NOMO-1 (cell line): ENCODE measurements at regions not wholly inside any gene's neighbourhood (a gene's known extent, or its start where the extent isn't known, plus 50 kb on each side); places are given as distances from the start of the nearest gene placed in this dataset.

Experiments used
- DNase-seq, 2 experiments: peaks; one replicate each; lab custom pipeline; 2025; ENCODE audit not compliant: unreplicated experiment in 2 of 2; lab: John Stamatoyannopoulos, UW

DNA sequence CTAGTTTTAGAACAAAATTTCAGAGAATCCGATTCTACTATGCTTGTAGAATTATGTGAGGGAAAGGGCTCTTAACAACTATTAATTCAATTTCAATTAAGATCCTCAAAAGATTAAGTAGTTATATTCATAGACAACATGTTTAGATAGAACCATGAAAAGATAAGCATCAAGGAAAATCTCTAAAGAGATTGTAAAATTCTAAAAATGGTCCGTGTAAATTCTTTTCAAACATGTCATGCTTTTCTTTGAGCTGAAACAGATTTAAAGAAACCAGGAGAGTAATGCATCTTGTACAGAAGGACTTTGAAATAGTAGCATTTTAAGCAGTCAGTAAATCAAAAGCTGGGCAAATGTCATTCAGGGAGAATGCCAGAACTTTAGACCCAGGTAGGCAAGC, 1080.6 kb upstream of the B3GALT2 start:
- no peak for DNase-seq

DNA sequence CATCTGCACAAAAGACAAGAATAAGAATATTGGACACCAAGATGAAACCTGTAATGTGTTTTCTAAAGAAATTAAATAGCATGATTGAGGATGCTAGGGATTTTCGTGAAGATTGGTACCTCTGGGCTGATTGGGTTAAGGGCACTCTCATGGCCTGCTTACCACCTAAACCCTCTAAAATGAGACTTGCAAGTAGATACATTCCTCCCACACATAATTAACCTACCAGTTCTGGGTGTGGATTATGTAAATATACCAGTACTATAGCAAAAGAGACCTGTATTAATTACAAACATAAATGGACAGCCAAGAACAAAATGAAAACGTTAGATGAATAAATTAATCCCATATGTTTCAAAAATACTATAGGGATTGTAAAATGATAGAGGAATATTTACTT, 1069.6 kb upstream of the B3GALT2 start:
- no peak for DNase-seq

DNA sequence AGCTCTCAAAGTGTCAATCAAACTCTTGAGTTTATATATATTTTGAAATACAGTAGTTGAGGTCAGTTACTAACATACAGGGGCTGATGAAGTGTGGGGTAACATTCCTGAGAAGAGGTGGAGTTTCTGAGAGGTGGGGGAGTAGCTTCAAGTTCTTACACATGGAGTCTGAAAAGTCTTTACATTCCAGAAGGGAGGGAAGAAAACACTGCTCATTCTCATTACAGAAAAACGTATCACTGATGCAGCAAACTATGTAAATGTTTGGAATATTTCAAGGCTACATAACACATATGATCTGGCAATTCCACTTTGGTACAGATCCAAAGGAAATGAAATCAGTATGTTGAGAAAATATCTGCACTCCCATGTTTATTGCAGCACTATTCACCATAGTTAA, 1065.8 kb upstream of the B3GALT2 start:
- DNase-seq: no peak

DNA sequence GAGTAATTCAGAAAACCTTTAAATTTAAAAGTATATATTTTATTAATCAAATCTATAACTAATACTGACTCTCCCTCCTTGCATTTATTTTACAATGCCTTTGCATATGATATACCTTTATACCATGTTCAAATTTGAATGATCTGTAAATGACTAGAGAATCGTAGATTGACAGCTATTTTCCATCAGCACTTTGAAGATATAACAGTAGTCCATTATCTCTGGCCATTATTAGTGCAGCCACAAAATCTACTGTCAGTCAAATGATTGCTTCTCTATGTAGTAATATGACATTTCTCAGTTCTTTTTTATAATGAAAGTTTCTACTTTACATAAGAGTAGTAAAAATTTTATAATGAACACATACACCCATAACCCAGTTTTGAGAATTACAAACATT, 1054.8 kb upstream of the B3GALT2 start:
- no peak for DNase-seq

DNA sequence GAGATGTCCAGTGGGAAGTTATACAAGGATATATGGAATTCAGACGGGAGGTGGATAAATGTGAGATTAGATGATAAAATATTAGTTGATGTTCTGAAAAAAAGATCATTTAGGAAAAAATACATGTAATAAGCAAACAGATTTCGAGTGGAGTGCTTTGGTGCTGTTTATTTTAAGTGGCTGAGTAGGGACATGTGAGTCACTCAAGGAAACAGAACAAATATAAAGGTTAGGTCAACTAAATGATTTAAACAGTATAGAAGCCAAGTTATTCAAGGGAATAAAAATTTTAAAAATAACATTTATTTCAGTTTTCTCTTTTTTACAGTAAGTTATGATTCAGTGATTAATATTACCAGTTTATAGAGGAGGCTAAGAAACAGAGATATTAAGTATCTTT, 1046.7 kb upstream of the B3GALT2 start:
- no peak for DNase-seq

DNA sequence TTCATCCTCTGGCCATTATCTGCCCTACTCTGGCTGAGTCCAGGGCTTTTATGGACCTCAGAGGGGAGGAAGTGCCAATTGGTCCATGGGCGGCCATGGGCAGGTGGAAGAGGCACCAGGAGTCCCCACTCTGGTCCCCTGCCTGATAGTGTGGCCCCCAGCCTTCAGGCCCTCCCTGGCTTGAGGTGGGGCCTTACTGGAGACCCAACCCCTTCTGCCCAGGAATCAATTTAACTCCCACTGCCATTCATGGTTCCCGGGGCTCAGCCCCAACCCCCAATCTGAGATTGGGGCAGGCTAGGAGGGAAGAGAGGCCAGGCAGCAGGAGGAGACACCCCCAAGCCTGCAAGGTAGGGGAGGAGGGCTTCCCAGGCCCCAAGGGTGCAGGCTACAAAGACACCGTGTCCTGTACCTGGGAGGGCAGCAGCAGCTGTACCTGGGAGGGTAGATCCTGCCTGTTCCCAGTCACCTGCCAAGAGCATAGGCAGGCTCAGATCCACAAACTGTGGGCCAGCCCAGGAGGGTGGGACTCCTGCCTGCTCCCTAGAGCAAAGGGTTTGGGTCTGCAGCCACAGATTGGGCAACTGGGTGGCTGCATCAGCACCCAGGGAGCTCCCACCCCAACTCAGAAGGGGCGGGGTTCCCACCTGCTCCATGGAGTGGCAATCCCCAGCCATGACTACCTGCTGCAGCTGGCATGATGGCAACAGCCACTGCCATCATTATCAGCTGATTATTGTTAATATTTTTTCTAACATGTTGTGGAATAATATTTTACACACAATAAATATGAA, 1044.1 kb upstream of the B3GALT2 start:
- DNase-seq: no peak

DNA sequence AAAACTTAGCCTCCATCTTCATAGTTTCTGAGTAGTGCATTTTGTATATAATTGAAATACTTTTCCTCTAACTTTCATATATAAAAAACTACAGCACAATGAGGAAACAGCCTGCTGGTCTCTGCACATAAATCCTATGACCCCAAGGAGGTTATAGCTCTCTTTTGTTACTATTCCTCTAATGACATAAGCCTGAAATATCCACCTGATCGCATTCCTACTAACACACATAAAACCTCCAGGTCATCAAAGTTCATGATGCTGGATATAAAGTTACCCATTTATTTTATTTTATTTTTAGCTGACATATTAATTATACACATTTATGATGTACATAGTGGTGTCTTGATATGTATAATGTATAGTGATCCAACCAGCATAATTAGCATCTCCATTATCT, 1042.0 kb upstream of the B3GALT2 start:
- no peak for DNase-seq

DNA sequence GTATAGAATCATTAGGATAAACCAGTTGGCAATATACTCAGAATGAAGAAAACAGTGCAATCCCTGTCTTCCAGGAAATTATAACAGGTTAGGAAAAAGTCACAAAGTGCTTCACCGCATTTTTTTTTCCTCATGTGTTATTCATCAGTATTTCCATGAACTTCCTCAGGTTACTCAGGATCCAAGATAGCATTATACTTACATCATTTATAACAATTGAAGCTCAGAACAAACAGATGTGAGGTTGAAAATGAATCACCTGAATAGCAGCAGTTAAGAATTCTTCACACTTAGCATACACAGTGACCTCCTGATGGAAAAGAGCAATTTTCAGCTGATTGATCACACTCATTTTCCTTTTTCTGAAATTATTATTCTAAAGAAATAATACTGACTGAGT, 1040.7 kb upstream of the B3GALT2 start:
- DNase-seq: no peak

DNA sequence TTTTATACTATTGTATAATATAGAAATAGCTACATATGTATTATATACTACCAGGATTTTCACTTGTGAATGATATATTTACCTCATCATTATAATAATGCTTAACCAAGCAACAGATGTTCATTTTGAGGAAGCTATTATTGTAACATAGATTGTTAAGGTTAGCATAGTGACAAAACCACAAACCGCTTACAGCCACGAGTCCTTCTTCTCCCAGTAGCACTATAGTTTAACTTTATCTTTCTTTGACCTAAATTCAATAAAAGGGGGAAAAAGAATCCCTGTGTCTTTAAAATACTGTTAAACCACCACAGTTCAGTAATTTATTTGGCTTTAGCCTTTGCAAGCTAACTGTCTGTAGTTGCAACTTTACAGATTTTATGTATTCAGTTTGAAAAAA, 1039.4 kb upstream of the B3GALT2 start:
- peak; percentile 53 to 95 for DNase-seq

DNA sequence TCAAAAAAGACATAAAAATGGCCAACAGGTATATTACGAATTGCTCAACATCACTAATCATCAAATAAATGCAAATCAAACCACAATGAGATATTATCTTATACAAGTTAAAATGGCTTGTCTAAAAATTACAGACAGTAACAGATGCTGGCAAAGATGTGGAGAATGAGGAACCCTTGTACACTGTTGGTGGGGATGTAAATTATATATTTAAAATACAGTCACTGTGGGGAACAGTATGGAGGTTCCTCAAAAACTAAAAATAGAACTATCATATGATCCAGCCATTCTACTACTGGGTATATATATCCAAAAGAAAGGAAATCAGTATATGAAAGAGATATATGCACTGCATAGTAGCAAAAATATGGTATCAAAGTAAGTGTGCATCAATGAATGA, 1037.2 kb upstream of the B3GALT2 start:
- peak; percentile 7 to 63 for DNase-seq

DNA sequence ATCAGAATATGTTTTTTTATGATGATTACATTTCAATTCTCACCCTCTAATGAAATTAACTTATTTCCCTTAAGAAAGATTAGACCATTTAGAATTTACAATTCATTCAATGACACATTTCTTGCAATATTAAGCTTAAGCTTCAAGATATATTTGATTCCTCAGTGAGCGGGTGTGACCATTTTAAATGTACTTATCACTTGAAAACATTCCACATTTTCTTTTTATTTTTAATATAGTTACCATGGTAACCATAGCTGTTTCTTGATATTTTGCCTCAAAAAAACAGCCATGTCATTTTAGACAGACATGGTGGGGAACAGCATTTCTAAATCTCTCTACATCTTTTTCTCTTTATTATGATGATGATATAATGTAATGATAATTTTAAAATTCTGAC, 1029.0 kb upstream of the B3GALT2 start:
- DNase-seq: no peak

DNA sequence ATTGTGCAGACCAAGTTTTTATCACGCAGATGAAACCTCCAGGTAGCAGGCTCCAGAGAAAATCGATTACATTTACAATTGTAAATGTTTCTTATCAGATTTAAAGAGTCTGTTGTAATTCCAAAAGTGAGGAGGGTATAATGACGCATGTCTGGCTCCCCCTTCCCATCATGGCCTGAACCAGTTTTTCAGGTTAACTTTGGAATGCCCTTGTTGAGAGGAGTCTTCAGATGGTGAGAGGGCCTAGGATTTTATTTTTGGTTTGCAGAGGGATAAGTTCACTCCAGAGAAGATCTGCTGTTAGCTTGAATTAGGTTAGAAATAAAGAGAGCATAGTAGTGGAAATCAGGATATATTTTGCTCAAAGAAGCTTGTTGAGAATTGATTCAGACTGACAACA, 1028.3 kb upstream of the B3GALT2 start:
- no peak for DNase-seq

DNA sequence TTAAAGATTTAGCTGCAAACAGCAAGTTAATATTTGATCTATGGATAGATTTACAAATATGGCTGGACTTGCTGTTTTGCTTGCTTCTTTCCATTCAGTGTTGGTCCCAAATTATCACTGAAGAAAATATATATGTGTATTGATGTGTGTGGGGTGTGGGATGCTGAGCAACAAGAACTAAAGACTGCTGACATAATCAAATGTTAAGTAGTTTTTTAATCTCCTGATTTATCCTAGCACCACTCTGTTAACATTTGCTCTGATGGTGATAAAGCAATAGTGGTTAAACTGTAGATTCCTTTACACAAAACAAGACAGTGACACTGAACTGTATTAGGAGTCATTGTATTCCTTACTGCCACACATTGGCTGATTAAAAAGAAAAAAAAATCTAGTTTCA, 1023.5 kb upstream of the B3GALT2 start:
- no peak for DNase-seq

DNA sequence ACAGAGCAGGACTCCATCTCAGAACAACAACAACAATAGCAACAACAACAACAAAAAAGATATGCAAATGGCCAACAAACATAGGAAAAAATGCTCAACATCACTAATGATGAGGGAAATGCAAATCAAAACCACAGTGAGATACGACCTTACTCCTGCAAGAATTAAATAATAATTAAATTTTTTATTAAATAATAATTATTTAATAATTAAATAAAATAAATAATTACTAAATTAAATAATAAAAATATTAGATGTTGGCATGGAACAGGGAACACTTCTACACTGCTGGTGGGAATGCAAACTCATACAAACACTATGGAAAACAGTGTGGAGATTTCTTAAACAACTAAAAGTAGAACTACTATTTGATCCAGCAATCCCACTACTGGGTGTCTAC, 1022.3 kb upstream of the B3GALT2 start:
- no peak for DNase-seq

DNA sequence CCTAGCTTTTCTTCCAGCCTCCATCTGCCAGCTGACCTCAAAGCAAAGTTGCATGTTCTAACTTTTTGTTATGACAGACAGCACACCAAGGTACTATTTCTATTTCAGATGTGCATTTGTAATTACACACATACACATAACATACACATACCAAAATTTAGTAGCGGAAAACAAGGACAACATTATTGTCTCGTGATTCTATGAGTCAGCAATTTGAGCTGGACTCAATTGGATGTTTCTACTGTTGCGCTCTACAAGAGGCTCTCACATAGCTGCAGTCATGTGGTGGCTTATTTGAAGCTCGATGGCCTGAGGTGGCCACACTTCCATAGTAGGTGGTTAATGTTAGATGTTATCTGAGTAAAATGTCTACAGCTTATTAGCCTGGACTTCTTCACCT, 1010.1 kb upstream of the B3GALT2 start:
- DNase-seq: no peak

DNA sequence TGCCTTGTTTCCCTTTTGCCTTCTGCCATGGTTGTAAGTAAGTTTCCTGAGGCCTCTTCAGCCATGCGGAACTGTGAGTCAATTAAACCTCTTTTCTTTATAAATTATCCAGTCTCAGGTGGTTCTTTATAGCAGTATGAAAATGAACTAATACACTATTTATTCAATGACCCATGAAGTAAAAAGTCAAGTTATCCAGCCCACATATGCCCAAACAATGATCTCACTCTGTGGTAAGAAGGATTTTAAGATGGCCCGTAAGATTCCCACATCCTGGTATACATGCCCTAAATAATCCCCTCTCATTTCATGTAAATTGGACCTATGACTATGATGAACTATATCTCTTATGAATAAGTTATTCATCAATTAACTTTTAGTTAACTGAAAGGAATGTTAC, 1008.3 kb upstream of the B3GALT2 start:
- no peak for DNase-seq

DNA sequence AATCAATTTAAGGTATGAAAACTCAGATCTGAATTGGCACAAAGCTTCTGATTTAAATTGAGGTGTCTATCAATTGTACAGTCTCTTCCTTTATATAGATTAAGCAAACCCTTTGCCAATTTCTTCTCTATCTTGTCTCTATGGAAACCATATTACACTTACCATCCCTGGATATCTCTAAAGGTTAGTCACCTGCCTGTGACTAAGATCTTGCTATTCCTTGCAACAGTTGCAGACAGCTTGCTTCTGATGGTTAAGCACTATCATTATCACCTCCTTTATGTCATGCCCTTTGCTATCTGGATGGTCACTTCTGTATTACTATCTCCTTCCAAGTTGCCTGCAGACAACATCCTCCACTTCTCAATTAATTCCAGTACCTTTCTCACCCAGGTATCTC, 998.6 kb upstream of the B3GALT2 start:
- DNase-seq: no peak

DNA sequence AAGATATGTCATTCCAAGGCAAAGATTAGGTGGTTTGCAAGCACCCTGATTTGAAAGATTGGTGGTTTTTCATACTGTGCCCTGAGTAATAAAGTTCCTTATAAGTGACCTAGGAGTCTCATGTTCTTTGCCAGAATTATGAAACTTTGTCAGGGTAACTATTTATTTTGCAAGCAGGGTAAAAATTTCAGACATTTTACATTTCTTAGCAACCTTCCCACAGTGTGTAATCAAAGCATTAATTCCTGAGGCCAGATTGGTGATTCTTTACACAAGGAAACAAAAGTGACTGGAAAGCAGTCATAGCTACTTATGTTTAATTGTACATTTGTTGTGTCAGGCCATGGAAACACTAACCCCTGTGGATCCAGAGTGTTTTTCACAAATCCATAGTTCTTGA, 998.0 kb upstream of the B3GALT2 start:
- DNase-seq: no peak

DNA sequence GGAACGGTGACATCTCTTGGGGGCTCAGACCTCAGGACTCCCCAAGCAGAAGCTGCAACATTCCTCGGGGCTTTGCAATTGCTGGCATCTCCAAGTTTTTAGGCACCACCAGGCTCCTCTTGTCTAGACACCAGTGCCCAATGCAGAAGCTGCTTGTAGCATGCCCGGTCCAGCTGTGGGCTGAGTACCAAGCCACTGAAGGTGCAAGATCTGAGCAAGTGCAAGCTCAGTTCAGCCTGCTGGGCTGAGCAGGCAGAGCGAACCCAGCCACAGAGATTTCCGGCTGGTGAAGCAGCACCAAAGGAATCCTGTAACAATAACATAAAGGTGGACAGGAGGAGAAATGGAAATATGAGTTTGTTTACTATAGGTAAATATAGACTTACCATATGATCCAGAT, 995.4 kb upstream of the B3GALT2 start:
- DNase-seq: no peak

DNA sequence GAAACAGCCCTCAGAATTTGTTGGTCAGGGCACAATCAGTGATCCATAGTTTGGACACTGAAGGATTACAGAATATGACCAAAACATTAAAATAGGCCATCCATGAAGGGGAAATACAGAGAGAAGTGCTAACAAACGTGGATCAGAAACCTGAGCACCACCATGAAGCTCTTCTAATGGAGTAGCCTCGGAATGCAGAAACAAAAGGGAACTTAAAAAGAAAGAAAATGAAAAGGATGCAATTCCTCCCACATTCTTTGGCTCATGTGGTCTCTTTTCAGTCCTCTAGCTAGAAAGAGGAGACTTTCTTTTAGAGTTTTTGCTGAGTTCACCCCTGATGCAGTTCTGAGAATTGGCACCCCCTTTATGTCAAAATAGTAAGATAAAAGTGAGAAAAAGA, 989.8 kb upstream of the B3GALT2 start:
- DNase-seq: no peak

DNA sequence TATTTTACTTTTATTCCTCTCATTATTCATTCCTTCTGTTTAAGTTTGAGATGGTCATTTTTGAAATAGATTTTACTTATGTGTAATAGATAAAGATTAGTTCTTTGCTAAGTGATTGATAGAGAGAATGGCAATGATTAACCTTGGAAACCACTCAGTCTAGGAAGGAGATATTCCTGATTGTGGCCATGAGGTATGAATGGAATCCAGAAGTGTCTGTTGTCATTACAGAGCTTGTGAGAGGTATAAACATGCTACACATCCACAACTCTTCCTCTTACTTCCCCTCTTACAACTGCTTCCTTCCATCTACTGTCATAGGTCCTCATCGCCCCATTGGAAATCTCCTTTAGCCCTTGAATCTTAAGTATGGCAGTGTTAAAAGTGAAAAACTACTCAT, 988.8 kb upstream of the B3GALT2 start:
- DNase-seq: no peak

DNA sequence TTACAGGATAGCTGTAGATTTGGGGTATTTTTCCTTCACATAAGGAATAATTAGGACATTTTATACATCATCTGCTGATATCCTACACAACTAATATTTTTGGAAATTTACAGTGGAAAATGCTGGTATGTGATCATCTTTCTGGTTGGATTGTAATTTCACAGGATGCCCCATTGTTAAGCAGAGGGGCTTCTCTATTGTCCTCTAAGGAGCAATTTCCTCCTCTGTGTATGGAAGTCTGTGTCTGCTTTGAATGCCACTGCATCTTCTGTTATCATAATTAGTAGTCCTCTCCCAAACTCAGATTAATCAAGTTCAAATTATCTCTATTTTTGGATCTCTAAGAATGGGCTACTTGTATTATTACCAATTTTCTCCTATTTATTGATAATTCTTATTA, 988.1 kb upstream of the B3GALT2 start:
- DNase-seq: no peak

DNA sequence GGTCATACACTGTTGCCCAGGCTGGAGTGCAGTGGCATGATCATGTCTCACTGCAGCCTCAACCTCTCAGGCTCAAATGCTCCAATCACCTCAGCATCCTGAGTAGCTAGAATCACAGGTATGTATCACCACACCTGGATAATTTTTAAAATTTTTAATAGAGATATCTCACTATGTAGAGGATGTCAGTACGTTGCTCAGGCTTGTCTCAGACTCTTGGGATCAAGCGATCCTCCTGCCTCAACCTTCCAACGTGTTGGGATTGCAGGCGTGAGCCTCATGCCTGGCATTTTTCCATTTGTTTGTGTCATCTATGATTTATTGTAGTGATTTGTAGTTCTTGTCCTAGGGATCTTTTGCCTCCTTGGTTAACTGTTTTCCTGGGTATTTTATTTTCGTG, 985.2 kb upstream of the B3GALT2 start:
- no peak for DNase-seq
